Myocyte (in vitro differentiated cells): ENCODE measurements at regions not wholly inside any gene's neighbourhood (a gene's known extent, or its start where the extent isn't known, plus 50 kb on each side); places are given as distances from the start of the nearest gene placed in this dataset.

Experiments used
- DNase-seq: peaks from one replicate; pipeline ENCODE4 v3.0.0-alpha.2; 2012; ENCODE audit warnings: low read depth

GRCh38 chr1:188382851-188383250 is 1554.1 kb downstream of the PLA2G4A start:
- DNase-seq: no peak

GRCh38 chr1:188386161-188386560 is 1557.4 kb downstream of the PLA2G4A start:
- no peak for DNase-seq

GRCh38 chr1:188386666-188387065 is 1557.9 kb downstream of the PLA2G4A start:
- no peak for DNase-seq

- DNase-seq: no peak
Observed at GRCh38 chr1:188394677-188395076, 1565.9 kb downstream of the PLA2G4A start.

GRCh38 chr1:188397521-188397920 is 1568.8 kb downstream of the PLA2G4A start:
- DNase-seq: no peak

GRCh38 chr1:188402986-188403385 is 1574.2 kb downstream of the PLA2G4A start:
- no peak for DNase-seq

- DNase-seq: no peak
Observed at GRCh38 chr1:188406636-188407035, 1577.9 kb downstream of the PLA2G4A start.

- DNase-seq: no peak
Observed at GRCh38 chr1:188420177-188420576, 1591.4 kb downstream of the PLA2G4A start.

GRCh38 chr1:188423073-188423472 is 1594.3 kb downstream of the PLA2G4A start:
- no peak for DNase-seq

- no peak for DNase-seq
Observed at GRCh38 chr1:188424176-188424575, 1595.4 kb downstream of the PLA2G4A start.

GRCh38 chr1:188425687-188426086 is 1596.9 kb downstream of the PLA2G4A start:
- no peak for DNase-seq

GRCh38 chr1:188426561-188426960 is 1597.8 kb downstream of the PLA2G4A start:
- no peak for DNase-seq

GRCh38 chr1:188427642-188428041 is 1598.9 kb downstream of the PLA2G4A start:
- no peak for DNase-seq

GRCh38 chr1:188429386-188429785 is 1600.6 kb downstream of the PLA2G4A start:
- DNase-seq: no peak

- no peak for DNase-seq
Observed at GRCh38 chr1:188432427-188432826, 1603.7 kb downstream of the PLA2G4A start.

GRCh38 chr1:188433425-188433824 is 1604.7 kb downstream of the PLA2G4A start:
- DNase-seq: no peak

- DNase-seq: no peak
Observed at GRCh38 chr1:188444526-188444925, 1615.8 kb downstream of the PLA2G4A start.

GRCh38 chr1:188462837-188463236 is 1634.1 kb downstream of the PLA2G4A start:
- DNase-seq: no peak

GRCh38 chr1:188463919-188464318 is 1635.2 kb downstream of the PLA2G4A start:
- no peak for DNase-seq

GRCh38 chr1:188466539-188466938 is 1637.8 kb downstream of the PLA2G4A start:
- DNase-seq: no peak

- no peak for DNase-seq
Observed at GRCh38 chr1:188476606-188477005, 1647.9 kb downstream of the PLA2G4A start.

- no peak for DNase-seq
Observed at GRCh38 chr1:188489336-188490112, 1660.8 kb downstream of the PLA2G4A start.

- no peak for DNase-seq
Observed at GRCh38 chr1:188496506-188496905, 1667.8 kb downstream of the PLA2G4A start.
